IPS DF 6.9 (cell line): ENCODE measurements at regions not wholly inside any gene's neighbourhood (a gene's known extent, or its start where the extent isn't known, plus 50 kb on each side); places are given as distances from the start of the nearest gene placed in this dataset.
"Not testable (repeated sequence)": the region's sequence is repeated elsewhere in the genome, so short reads cannot be mapped to it uniquely, and the experiment has no call there.

Experiments used
- DNase-seq: peaks from one replicate; pipeline ENCODE4 v3.0.0-alpha.2; 2013; ENCODE audit warnings: low read depth, low spot score
- H3K27ac ChIP-seq: one replicate; pipeline ENCODE4 v1.5.1; 2013; ENCODE audit warnings: low read length, control low read depth
- H3K27me3 ChIP-seq: 2 replicates; pipeline ENCODE4 v1.6.1; 2013; ENCODE audit warnings: mild to moderate bottlenecking, low read length; ENCODE audit not compliant: control insufficient read depth, insufficient read depth
- H3K36me3 ChIP-seq: 2 replicates; pipeline ENCODE4 v1.6.1; 2013; ENCODE audit warnings: low read length; ENCODE audit not compliant: control insufficient read depth, insufficient read depth
- H3K4me1 ChIP-seq: 2 replicates; pipeline ENCODE4 v1.6.1; 2013; ENCODE audit warnings: low read length; ENCODE audit not compliant: control insufficient read depth, insufficient read depth
- H3K4me3 ChIP-seq: 2 replicates; pipeline ENCODE4 v1.5.1; 2013; ENCODE audit warnings: mild to moderate bottlenecking, low read length
- H3K9me3 ChIP-seq: 2 replicates; pipeline ENCODE4 v1.6.1; 2013; ENCODE audit warnings: low read length, inconsistent platforms; ENCODE audit not compliant: control insufficient read depth, insufficient read depth
- WGBS: extraction: QIAGEN DNeasy Blood & Tissue Kit; methylation state at CpG from one replicate; pipeline ENCODE4 v1.1.7; 2013; ENCODE audit warnings: mixed read lengths, missing lambda C conversion rate; ENCODE audit not compliant: insufficient read length, insufficient coverage; 5-methylcytosine and 5-hydroxymethylcytosine counted together

DNA sequence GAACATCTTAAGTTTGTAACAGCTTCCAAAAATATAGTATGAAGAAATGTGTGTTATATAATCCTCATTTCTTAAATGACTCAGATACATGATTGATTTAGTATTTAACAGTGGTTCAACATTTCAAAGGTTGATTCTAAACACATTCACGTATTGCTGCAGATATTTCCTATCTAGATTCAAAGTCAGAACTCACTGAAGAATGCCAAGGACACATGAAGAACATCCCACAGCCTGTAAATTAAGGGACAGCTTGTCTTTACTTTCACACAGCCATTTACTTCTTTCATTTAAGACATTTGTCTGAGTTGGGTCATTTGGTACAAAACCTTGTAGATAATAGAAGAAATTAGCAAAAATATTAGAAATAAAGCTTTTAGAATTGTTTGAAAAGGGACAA, 66.9 kb upstream of the CPSF6 start:
- no peak overlapping the region for H3K4me3 ChIP-seq
- no CpG with 5 or more reads among the region's 1 CpG for WGBS
- DNase-seq = no peak

GRCh38 chr12:69173368-69173767, 66.0 kb upstream of the CPSF6 start:
- Histone ChIP-seq H3K4me1 (peaks cover 5% of the 10 kb centered on the region; the same call in 1 of the 2 replicates), H3K27me3 (no peaks in the 10 kb centered on the region), H3K4me3 (no peak overlapping the region), H3K27ac (no peak overlapping the region), H3K9me3 (no peaks in the 10 kb centered on the region), H3K36me3 (no peaks in the 10 kb centered on the region)
- WGBS = no CpG with 5 or more reads among the region's 9 CpGs
- no peak for DNase-seq

More for the DNA sequence above, 66.9 kb upstream of the CPSF6 start:
- Histone ChIP-seq H3K9me3 (no peaks in the 10 kb centered on the region), H3K4me1 (peaks cover 7% of the 10 kb centered on the region; the same call in 1 of the 2 replicates), H3K36me3 (no peaks in the 10 kb centered on the region), H3K27me3 (no peaks in the 10 kb centered on the region), H3K27ac (no peak overlapping the region)

GRCh38 chr12:69179786-69180185, 59.6 kb upstream of the CPSF6 start:
- H3K4me3 ChIP-seq = no peak overlapping the region
- DNase-seq = no peak
- H3K36me3 ChIP-seq = no peaks in the 10 kb centered on the region
- H3K4me1 ChIP-seq = no peaks in the 10 kb centered on the region
- no peak overlapping the region for H3K27ac ChIP-seq
- H3K27me3 ChIP-seq = no peaks in the 10 kb centered on the region
- no peaks in the 10 kb centered on the region for H3K9me3 ChIP-seq

- H3K27ac ChIP-seq, H3K27me3 ChIP-seq, H3K4me3 ChIP-seq, H3K36me3 ChIP-seq, H3K4me1 ChIP-seq, H3K9me3 ChIP-seq, DNase-seq: not testable (repeated sequence)
- WGBS = no CpG with 5 or more reads among the region's 7 CpGs
Observed at GRCh38 chr12:69187572-69187971, 51.8 kb upstream of the CPSF6 start.

DNA sequence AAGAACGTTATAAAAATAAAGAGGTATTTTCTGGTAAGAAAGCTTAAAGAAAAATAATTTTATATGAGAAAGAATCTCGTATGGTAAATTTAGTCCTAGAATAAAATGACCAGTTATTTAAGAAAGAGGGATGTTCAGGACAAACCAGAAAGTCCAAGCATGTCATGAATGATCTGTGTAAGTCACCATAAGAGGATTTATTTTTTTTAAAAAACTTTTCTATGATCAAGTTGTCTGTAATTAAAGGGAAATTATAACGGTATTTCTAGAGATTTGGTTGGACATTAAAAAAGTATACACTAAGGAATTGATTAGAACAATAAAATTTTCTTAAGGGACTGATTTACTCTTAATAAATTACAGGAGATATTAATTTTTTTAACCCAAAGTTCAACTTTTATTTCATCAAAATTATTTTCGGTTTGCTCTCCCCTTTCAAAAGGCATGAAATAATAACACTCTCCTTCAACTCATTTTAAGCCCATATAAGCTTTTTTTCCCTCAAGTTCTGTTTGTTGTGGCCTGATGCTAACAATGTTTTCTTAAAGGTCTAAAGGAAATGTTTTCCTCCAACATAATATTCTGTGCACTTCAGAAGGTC, 49.9 kb upstream of the CPSF6 start:
- no peak overlapping the region for H3K4me3 ChIP-seq
- H3K4me1 ChIP-seq = no peaks in the 10 kb centered on the region
- no peak overlapping the region for H3K27ac ChIP-seq
- no peaks in the 10 kb centered on the region for H3K36me3 ChIP-seq
- 100% methylated on average over 1 of the region's 4 CpGs for WGBS
- no peak for DNase-seq
- no peaks in the 10 kb centered on the region for H3K27me3 ChIP-seq
- H3K9me3 ChIP-seq = no peaks in the 10 kb centered on the region; the same call in 1 of the 2 replicates
